Endothelial cell of umbilical vein (primary cell): ENCODE measurements at regions not wholly inside any gene's neighbourhood (a gene's known extent, or its start where the extent isn't known, plus 50 kb on each side); places are given as distances from the start of the nearest gene placed in this dataset.
A peak's percentile ranks its signal among the peaks of the same experiment; 100 is the strongest.

ENCODE experiments used
- BruUV-seq: library from RNA; stranded (reverse); fragments of 400-500 nt; replicated peaks from 2 replicates; lab custom pipeline; 2021; lab: Mats Ljungman, UMichigan
- CTCF ChIA-PET: fragments of 300-600, 350-600 bp; sonication (Branson Sonifier 250); formaldehyde crosslinking; loops from one replicate; lab custom pipeline; 2021; ENCODE audit warnings: antibody characterized with exemption, inconsistent platforms; lab: Charles Lee
- POLR2A ChIA-PET: fragments of 300-600, 350-600 bp; sonication (Branson Sonifier 250); formaldehyde crosslinking; loops from one replicate; lab custom pipeline; 2021; ENCODE audit warnings: antibody characterized with exemption, inconsistent platforms; lab: Charles Lee
- DNase-seq: peaks from one replicate; pipeline ENCODE4 v3.0.0-alpha.2; 2011; ENCODE audit warnings: low read depth, low spot score
- FAIRE-seq: peaks from 2 replicates; lab custom pipeline; 2011; peaks lifted over from hg19 to GRCh38; lab: Jason Lieb, UNC
- H2AFZ ChIP-seq: 2 replicates; pipeline ENCODE4 v1.6.0; 2012; ENCODE audit warnings: low read depth, low read length, control low read depth, inconsistent platforms
- H3K27ac ChIP-seq: 2 replicates; pipeline ENCODE4 v1.5.1; 2011; ENCODE audit warnings: low read depth, mild to moderate bottlenecking, control low read depth, low read length, moderate library complexity; ENCODE audit not compliant: insufficient read depth
- H3K27me3 ChIP-seq, 2 experiments: 2 replicates each; pipeline versions ENCODE4 v1.6.0 to v1.6.1; 2011; ENCODE audit warnings: low read length in 2 of 2, mixed read lengths in 1 of 2; ENCODE audit not compliant: control insufficient read depth in 2 of 2, insufficient read depth in 2 of 2
- H3K36me3 ChIP-seq, 2 experiments: 2 replicates in 1 of 2; 3 replicates in 1 of 2; pipeline ENCODE4 v1.5.1; 2011; ENCODE audit warnings: low read length in 2 of 2, mild to moderate bottlenecking in 1 of 2, moderate library complexity in 1 of 2; ENCODE audit not compliant: control insufficient read depth in 2 of 2, insufficient read depth in 2 of 2; ENCODE audit errors: extremely low read depth in 1 of 2
- H3K4me1 ChIP-seq: 3 replicates; pipeline ENCODE4 v1.5.1; 2011; ENCODE audit warnings: mild to moderate bottlenecking, low read length; ENCODE audit not compliant: control insufficient read depth, insufficient read depth; ENCODE audit errors: extremely low read depth
- H3K4me2 ChIP-seq: 2 replicates; pipeline ENCODE4 v1.6.1; 2011; ENCODE audit warnings: low read length, control low read depth, mixed read lengths; ENCODE audit not compliant: insufficient read depth
- H3K4me3 ChIP-seq, 3 experiments: fragments of 200-600 bp in 1 of 3; sonication (generic), shearing (Covaris generic) in 1 of 3; replicated peaks in 1 of 3; 2 replicates each; pipeline ENCODE4 v1.5.1; 2011 to 2016; ENCODE audit warnings: control low read depth in 3 of 3, low read length in 3 of 3, mild to moderate bottlenecking in 2 of 3, inconsistent platforms in 1 of 3, low read depth in 1 of 3, moderate library complexity in 1 of 3; ENCODE audit not compliant: insufficient read depth in 1 of 3
- H3K79me2 ChIP-seq: 2 replicates; pipeline ENCODE4 v1.6.0; 2012; ENCODE audit warnings: low read length, inconsistent platforms; ENCODE audit not compliant: control insufficient read depth, insufficient read depth
- H3K9ac ChIP-seq: replicated peaks from 2 replicates; pipeline ENCODE3; 2011; ENCODE audit warnings: low read length, control low read depth; ENCODE audit not compliant: insufficient read depth; ENCODE audit errors: extremely low read depth
- H3K9me1 ChIP-seq: replicated peaks from 3 replicates; pipeline ENCODE4 v1.6.0; 2011; ENCODE audit warnings: mild to moderate bottlenecking, low read length; ENCODE audit not compliant: control insufficient read depth, insufficient read depth; ENCODE audit errors: extremely low read depth
- H3K9me3 ChIP-seq: replicated peaks from 2 replicates; pipeline ENCODE4 v1.5.1; 2012; ENCODE audit warnings: low read length, inconsistent platforms; ENCODE audit not compliant: control insufficient read depth, insufficient read depth
- H4K20me1 ChIP-seq: replicated peaks from 2 replicates; pipeline ENCODE3; 2011; ENCODE audit warnings: mild to moderate bottlenecking, low read length; ENCODE audit not compliant: control insufficient read depth, insufficient read depth; ENCODE audit errors: extremely low read depth
- CTCF ChIP-seq, 2 donors: IDR thresholded peaks; 1 replicate in 1 of 2; 2 replicates in 1 of 2; pipeline ENCODE4 v1.5.1; 2011; ENCODE audit warnings: low read length in 2 of 2, mild to moderate bottlenecking in 2 of 2, moderate library complexity in 2 of 2, control low read depth in 1 of 2, inconsistent platforms in 1 of 2, low read depth in 1 of 2; ENCODE audit not compliant: insufficient read depth in 1 of 2; ENCODE audit errors: extremely low read depth in 1 of 2
- EZH2 ChIP-seq: IDR thresholded peaks from 2 replicates; pipeline ENCODE4 v1.6.1; 2012; ENCODE audit warnings: borderline replicate concordance, low read depth, mild to moderate bottlenecking, moderate library complexity, low read length, inconsistent platforms; ENCODE audit not compliant: severe bottlenecking
- FOS ChIP-seq: IDR thresholded peaks from 2 replicates; pipeline ENCODE4 v1.6.1; 2011; ENCODE audit warnings: mild to moderate bottlenecking, low read length, moderate library complexity, borderline replicate concordance; ENCODE audit not compliant: insufficient read depth
- GATA2 ChIP-seq: IDR thresholded peaks from 2 replicates; pipeline ENCODE4 v1.7.0; 2011; ENCODE audit warnings: low read depth, mild to moderate bottlenecking, moderate library complexity, mixed read lengths, low read length; ENCODE audit not compliant: insufficient read length, insufficient read depth
- JUN ChIP-seq: IDR thresholded peaks from 2 replicates; pipeline ENCODE4 v1.6.1; 2011; ENCODE audit warnings: borderline replicate concordance, low read depth; ENCODE audit not compliant: insufficient read length, insufficient read depth
- MAX ChIP-seq: IDR thresholded peaks from 2 replicates; pipeline ENCODE4 v1.6.1; 2011; ENCODE audit not compliant: insufficient read depth, insufficient read length
- MYC ChIP-seq: IDR thresholded peaks from one replicate; pipeline ENCODE4 v1.6.1; 2011; ENCODE audit warnings: mild to moderate bottlenecking, low read depth, low read length
- POLR2A ChIP-seq: IDR thresholded peaks from 2 replicates; pipeline ENCODE4 v1.6.1; 2012; ENCODE audit warnings: low read depth, mild to moderate bottlenecking, control low read depth, low read length
- POLR2AphosphoS5 ChIP-seq: IDR thresholded peaks from 2 replicates; pipeline ENCODE4 v1.6.1; 2012; ENCODE audit warnings: low read depth, mild to moderate bottlenecking, control low read depth, low read length, moderate library complexity; ENCODE audit not compliant: insufficient read depth
- dilution Hi-C: fragments of 300-500 bp; cut with MboI; formaldehyde crosslinking; loops from one replicate; pipeline ENCODE4 v1.15.0; 2019; ENCODE audit warnings: low sequenced_read_pairs; ENCODE audit not compliant: extremely low pct_ligation_motif_present
- intact Hi-C: fragments of 100-400 bp; cut with micrococcal nuclease; formaldehyde crosslinking; loops from one replicate; pipeline ENCODE4 v1.10.0; 2022

- Histone ChIP-seq H3K27me3 (no peaks in the 10 kb centered on the region), H3K4me2 (no peak overlapping the region), H3K4me1 (peaks cover 12% of the 10 kb centered on the region), H3K9me3 (no peaks in the 10 kb centered on the region), H2AFZ (no peak overlapping the region), H3K4me3 (no peak overlapping the region), H3K36me3 (no peaks in the 10 kb centered on the region), H4K20me1 (no peaks in the 10 kb centered on the region), H3K79me2 (no peaks in the 10 kb centered on the region), H3K9ac (no peak overlapping the region), H3K9me1 (no peaks in the 10 kb centered on the region), H3K27ac (no peak overlapping the region)
- intact Hi-C loops (no loop called here), dilution Hi-C loops (no loop called here)
- peak; percentile 82 for DNase-seq
- ChIA-PET CTCF (interaction anchor here (1.5 kb wide), 1 partner anchor 12 kb away, joined by 4 read pairs; no protein-coding TSS in a partner anchor), POLR2A (no interaction called here)
- BruUV-seq = no TSS peak
- TF ChIP-seq EZH2 = no peak
- peak; percentile 62 for TF ChIP-seq FOS
- no peak for TF ChIP-seq POLR2A
- TF ChIP-seq POLR2AphosphoS5 = peak; percentile 50
- no peak for TF ChIP-seq MAX
- TF ChIP-seq MYC = no peak
- TF ChIP-seq JUN = peak; percentile 55
- TF ChIP-seq GATA2 = peak; percentile 66
- no peak for TF ChIP-seq CTCF (IDR thresholded peaks at IDR 0.05; ENCODE audit: extremely low read depth in 1 of 2, insufficient read depth in 1 of 2, low read depth in 1 of 2, low read length in 2 of 2)
- FAIRE-seq = peak; percentile 79
Observed at GRCh38 chr16:64428463-64429113, 693.3 kb downstream of the CDH11 start.
